HepG2 (cell line): ENCODE measurements at regions not wholly inside any gene's neighbourhood (a gene's known extent, or its start where the extent isn't known, plus 50 kb on each side); places are given as distances from the start of the nearest gene placed in this dataset.

Source experiments
- IKZF4 ChIP-seq: sonication (generic); formaldehyde crosslinking; IDR thresholded peaks from 2 replicates; pipeline ENCODE4 v1.5.1; 2020; ENCODE audit warnings: borderline replicate concordance, mild to moderate bottlenecking, low read depth, missing genetic modification reagents; ENCODE audit errors: not compliant biosample characterization
- KDM5B ChIP-seq: sonication (generic); formaldehyde crosslinking; IDR thresholded peaks from 2 replicates; pipeline ENCODE4 v1.4.0; 2020; ENCODE audit warnings: missing genetic modification reagents, mild to moderate bottlenecking, borderline replicate concordance
- MAF1 ChIP-seq: sonication (generic); formaldehyde crosslinking; IDR thresholded peaks from 2 replicates; pipeline ENCODE4 v1.5.0; 2020; ENCODE audit warnings: missing genetic modification reagents, borderline replicate concordance
- NAIF1 ChIP-seq: sonication (generic); formaldehyde crosslinking; IDR thresholded peaks from 2 replicates; pipeline ENCODE4 v1.5.0; 2020; ENCODE audit warnings: mild to moderate bottlenecking, missing genetic modification reagents, borderline replicate concordance
- RARA ChIP-seq: IDR thresholded peaks from 2 replicates; pipeline ENCODE4 v1.6.1; 2016; ENCODE audit warnings: missing genetic modification reagents, missing compliant biosample characterization
- RFXAP ChIP-seq: sonication (generic); formaldehyde crosslinking; IDR thresholded peaks from 2 replicates; pipeline ENCODE4 v1.4.0; 2020; ENCODE audit warnings: missing genetic modification reagents, borderline replicate concordance
- SNAI1 ChIP-seq: sonication (generic); formaldehyde crosslinking; IDR thresholded peaks from 2 replicates; pipeline ENCODE4 v1.5.0; 2020; ENCODE audit warnings: mild to moderate bottlenecking, missing genetic modification reagents, borderline replicate concordance
- SOX5 ChIP-seq: IDR thresholded peaks from 2 replicates; pipeline ENCODE4 v1.6.1; 2016; ENCODE audit warnings: borderline replicate concordance
- TARDBP ChIP-seq: sonication (generic); formaldehyde crosslinking; IDR thresholded peaks from 2 replicates; pipeline ENCODE4 v1.8.0; 2022; ENCODE audit warnings: mild to moderate bottlenecking, missing genetic modification reagents
- ZFP41 ChIP-seq: sonication (generic); formaldehyde crosslinking; IDR thresholded peaks from 2 replicates; pipeline ENCODE4 v1.4.0; 2020; ENCODE audit warnings: mild to moderate bottlenecking, missing genetic modification reagents, borderline replicate concordance
- ZFP82 ChIP-seq: sonication (generic); formaldehyde crosslinking; IDR thresholded peaks from 2 replicates; pipeline ENCODE4 v1.5.1; 2020; ENCODE audit warnings: mild to moderate bottlenecking, missing genetic modification reagents, borderline replicate concordance
- ZMYM2 ChIP-seq: sonication (generic); formaldehyde crosslinking; IDR thresholded peaks from 2 replicates; pipeline ENCODE4 v1.8.0; 2022; ENCODE audit warnings: mild to moderate bottlenecking, missing genetic modification reagents
- ZNF660 ChIP-seq: sonication (generic); formaldehyde crosslinking; IDR thresholded peaks from 2 replicates; pipeline ENCODE4 v1.5.1; 2020; ENCODE audit warnings: mild to moderate bottlenecking, low read depth, missing genetic modification reagents, borderline replicate concordance
- TF ChIP-seq, protein P1 (sequence below): sonication (generic); formaldehyde crosslinking; IDR thresholded peaks from one replicate; pipeline ENCODE4 v1.5.1; 2020; ENCODE audit warnings: mild to moderate bottlenecking, missing genetic modification reagents; ENCODE audit errors: not compliant biosample characterization
- TF ChIP-seq, protein P2 (sequence below): sonication (generic); formaldehyde crosslinking; IDR thresholded peaks from 2 replicates; pipeline ENCODE4 v1.5.0; 2020; ENCODE audit warnings: mild to moderate bottlenecking, low read depth, missing genetic modification reagents, borderline replicate concordance
- TF ChIP-seq, protein P3 (sequence below): sonication (generic); formaldehyde crosslinking; IDR thresholded peaks from 2 replicates; pipeline ENCODE4 v1.5.0; 2020; ENCODE audit warnings: mild to moderate bottlenecking, missing genetic modification reagents

GRCh38 chr6:134863763-134864510, 86.0 kb downstream of the ALDH8A1 start (continued):
- TF ChIP-seq ZFP82 (CRISPR knock-in tag) (no peak), RARA (peak; percentile 88), ZNF660 (CRISPR knock-in tag) (no peak), RFXAP (no peak), SOX5 (CRISPR knock-in tag) (no peak), ZFP41 (CRISPR knock-in tag) (no peak), NAIF1 (no peak), TARDBP (CRISPR knock-in tag) (peak; percentile 25; the same call in 1 of the 2 replicates), KDM5B (no peak), MAF1 (CRISPR knock-in tag) (no peak), ZMYM2 (CRISPR knock-in tag) (no peak), IKZF4 (no peak), SNAI1 (CRISPR knock-in tag) (no peak)
- TF ChIP-seq, protein P1, sequence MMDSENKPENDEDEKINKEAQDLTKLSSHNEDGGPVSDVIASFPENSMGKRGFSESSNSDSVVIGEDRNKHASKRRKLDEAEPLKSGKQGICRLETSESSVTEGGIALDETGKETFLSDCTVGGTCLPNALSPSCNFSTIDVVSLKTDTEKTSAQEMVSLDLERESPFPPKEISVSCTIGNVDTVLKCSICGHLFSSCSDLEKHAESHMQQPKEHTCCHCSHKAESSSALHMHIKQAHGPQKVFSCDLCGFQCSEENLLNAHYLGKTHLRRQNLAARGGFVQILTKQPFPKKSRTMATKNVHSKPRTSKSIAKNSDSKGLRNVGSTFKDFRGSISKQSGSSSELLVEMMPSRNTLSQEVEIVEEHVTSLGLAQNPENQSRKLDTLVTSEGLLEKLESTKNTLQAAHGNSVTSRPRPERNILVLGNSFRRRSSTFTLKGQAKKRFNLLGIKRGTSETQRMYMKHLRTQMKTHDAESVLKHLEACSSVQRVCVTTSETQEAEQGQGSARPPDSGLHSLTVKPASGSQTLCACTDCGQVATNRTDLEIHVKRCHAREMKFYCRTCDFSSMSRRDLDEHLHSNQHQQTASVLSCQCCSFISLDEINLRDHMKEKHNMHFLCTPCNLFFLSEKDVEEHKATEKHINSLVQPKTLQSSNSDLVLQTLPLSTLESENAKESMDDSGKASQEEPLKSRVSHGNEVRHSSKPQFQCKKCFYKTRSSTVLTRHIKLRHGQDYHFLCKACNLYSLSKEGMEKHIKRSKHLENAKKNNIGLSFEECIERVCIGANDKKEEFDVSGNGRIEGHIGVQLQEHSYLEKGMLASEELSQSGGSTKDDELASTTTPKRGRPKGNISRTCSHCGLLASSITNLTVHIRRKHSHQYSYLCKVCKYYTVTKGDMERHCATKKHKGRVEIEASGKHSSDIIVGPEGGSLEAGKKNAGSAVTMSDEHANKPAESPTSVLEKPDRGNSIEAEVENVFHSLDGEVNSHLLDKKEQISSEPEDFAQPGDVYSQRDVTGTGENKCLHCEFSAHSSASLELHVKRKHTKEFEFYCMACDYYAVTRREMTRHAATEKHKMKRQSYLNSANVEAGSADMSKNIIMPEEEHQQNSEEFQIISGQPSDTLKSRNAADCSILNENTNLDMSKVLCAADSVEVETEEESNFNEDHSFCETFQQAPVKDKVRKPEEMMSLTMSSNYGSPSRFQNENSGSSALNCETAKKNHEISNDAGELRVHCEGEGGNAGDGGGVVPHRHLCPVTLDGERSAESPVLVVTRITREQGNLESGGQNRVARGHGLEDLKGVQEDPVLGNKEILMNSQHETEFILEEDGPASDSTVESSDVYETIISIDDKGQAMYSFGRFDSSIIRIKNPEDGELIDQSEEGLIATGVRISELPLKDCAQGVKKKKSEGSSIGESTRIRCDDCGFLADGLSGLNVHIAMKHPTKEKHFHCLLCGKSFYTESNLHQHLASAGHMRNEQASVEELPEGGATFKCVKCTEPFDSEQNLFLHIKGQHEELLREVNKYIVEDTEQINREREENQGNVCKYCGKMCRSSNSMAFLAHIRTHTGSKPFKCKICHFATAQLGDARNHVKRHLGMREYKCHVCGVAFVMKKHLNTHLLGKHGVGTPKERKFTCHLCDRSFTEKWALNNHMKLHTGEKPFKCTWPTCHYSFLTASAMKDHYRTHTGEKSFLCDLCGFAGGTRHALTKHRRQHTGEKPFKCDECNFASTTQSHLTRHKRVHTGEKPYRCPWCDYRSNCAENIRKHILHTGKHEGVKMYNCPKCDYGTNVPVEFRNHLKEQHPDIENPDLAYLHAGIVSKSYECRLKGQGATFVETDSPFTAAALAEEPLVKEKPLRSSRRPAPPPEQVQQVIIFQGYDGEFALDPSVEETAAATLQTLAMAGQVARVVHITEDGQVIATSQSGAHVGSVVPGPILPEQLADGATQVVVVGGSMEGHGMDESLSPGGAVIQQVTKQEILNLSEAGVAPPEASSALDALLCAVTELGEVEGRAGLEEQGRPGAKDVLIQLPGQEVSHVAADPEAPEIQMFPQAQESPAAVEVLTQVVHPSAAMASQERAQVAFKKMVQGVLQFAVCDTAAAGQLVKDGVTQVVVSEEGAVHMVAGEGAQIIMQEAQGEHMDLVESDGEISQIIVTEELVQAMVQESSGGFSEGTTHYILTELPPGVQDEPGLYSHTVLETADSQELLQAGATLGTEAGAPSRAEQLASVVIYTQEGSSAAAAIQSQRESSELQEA (CRISPR knock-in tag), result no peak
- TF ChIP-seq, protein P2, sequence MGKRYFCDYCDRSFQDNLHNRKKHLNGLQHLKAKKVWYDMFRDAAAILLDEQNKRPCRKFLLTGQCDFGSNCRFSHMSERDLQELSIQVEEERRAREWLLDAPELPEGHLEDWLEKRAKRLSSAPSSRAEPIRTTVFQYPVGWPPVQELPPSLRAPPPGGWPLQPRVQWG (CRISPR knock-in tag), result no peak
- TF ChIP-seq, protein P3, sequence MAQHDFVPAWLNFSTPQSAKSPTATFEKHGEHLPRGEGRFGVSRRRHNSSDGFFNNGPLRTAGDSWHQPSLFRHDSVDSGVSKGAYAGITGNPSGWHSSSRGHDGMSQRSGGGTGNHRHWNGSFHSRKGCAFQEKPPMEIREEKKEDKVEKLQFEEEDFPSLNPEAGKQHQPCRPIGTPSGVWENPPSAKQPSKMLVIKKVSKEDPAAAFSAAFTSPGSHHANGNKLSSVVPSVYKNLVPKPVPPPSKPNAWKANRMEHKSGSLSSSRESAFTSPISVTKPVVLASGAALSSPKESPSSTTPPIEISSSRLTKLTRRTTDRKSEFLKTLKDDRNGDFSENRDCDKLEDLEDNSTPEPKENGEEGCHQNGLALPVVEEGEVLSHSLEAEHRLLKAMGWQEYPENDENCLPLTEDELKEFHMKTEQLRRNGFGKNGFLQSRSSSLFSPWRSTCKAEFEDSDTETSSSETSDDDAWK, result no peak
